HG02852 (cell line): ENCODE measurements at regions not wholly inside any gene's neighbourhood (a gene's known extent, or its start where the extent isn't known, plus 50 kb on each side); places are given as distances from the start of the nearest gene placed in this dataset.
"Not testable (repeated sequence)": the region's sequence is repeated elsewhere in the genome, so short reads cannot be mapped to it uniquely, and the experiment has no call there.

Experiments
- ATAC-seq: cut with Tn5 transposase; IDR thresholded peaks from one replicate; pipeline ENCODE4 v1.9.1; 2021; ENCODE audit warnings: mild to moderate bottlenecking, moderate library complexity; ENCODE audit not compliant: unreplicated experiment

DNA sequence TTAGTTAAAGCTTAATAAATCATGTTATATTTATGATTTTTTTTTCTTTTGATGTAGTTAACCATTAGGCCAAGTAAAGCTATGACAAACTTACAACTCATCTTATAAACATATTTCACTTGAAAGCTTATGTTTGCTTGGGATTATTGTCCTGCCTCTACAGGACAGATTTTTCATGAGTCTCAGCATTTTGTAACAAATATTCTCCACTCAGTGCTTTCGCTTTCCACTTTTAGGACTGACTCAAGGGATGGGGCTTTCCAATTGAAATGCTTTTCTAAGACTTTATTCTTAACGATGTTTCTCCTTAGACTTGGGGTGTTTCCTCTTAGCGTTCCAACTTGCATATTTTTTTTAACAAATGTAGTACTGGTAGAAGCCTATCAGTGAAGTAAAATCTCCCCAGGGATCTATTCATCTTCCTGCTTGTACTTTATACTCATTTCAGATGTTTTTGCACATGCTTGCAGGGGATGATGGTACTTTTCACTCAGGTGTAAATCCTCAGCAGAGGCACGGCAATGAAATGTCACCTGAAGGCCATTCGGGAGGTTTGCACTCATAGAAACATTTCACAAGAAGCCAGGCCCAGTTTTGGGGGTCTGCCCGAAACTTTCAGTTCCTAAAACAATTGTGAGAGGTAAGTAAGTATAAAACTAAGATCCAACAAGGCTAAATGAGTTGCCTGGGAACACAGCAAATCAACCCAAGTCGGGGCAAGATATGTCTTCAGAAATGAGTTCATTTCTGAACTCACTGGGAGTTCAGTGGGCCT lies 298.1 kb upstream of the FOXQ1 start:
- no peak for ATAC-seq

DNA sequence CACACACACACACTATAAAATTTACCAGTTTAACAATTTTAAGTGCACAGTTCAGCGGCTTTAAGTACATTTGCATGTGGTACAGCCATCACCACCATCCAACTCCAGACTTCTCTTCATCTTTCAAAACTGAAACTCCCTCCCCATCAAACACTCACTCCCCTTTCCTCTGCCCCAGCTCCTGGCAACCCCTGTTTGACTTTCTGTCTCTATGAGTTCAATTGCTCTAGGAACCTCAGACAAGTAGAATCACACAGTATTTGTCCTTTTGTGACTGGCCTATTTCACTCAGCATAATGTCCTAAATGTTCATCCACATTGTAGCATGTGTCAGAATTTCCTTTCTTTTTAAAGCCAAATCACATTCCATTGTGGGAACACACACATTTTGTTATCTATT lies 302.8 kb upstream of the FOXQ1 start:
- no peak for ATAC-seq

DNA sequence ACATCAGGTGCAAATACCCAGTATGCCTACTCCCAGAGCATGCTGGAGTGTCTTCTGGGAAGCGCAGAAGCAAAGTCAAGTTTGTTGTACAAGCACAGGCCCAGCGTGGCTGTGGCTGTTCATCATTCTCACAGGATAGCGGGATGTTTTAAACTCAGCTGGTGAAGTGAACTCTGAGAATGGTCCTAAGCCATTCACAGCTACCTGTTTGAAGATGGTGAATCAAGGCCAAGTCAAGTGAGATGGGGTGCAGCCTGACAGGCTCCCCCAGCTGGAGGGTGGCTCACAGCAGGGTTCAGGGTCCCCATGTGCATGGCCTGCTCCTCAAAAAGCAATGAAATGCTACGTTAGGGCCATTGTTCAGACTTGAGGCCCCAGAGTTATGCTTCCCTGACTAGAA lies 304.7 kb upstream of the FOXQ1 start:
- ATAC-seq = no peak

DNA sequence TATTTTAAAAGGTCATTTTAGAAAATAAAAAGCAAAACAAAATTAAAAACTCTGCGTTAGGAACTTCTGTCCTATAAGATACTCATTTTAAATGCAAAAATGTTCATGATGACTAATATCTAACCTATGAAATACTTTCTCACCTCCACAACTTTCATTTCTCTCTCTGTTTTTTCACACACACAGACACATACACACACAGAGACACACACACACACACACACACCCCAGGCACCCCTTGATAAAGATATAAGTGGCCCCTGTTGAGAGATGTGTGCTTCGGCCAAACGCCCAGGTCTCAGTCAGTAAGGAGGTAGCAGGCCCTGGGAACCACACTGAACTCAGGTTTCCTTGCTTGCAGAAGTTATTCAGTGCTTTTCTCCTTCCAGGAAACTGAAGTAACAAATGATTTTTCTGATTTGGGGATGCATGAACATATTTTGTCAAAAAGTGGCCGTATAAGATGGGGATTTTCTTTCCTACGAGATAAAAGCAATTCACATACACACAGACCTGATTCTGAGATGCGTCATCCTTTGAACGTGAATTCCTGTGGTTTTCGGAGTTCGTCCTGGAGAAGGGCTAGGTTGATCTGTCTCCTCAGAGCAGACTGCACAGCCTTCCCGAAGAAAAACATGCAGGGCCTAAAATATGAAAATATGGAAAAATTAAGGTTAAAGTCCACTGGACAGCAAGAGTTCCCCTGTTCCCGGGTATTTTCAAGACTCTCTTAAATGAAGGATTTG lies 306.8 kb upstream of the FOXQ1 start:
- ATAC-seq = no peak

DNA sequence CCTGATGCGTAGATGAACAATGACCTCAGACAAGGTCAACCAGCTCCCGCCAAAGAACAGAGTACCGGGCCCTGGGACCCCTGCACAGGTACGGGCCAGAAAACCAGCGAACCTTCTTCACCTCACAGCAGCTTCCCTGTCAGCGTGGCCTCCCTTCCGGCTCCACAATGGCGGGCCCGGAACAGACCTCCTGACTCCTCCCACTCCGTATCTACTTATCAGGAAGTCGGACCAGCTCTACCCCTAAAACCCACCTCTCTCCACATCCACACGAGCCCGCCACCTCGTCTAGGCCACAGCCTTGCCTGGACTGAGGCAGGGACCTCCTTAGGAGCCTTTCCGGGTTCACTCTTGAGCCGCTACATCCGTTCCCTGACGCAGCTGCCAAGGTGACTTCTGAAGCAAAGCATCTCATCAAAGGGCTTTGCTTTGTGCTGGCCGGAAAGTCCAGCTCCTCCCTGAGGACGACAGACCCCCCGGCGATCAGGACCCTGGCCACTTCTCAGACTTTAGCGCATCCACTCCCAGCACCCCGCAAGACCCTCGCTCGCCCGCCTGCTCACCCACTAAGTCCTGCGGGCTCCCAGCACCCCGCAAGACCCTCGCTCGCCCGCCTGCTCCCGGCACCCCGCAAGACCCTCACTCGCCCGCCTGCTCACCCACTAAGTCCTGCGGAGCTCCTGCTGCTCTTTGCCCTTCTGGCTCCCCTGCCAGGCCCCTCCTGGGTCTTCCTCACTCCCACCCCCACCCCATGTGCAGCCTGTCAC lies 308.3 kb upstream of the FOXQ1 start:
- no peak for ATAC-seq

DNA sequence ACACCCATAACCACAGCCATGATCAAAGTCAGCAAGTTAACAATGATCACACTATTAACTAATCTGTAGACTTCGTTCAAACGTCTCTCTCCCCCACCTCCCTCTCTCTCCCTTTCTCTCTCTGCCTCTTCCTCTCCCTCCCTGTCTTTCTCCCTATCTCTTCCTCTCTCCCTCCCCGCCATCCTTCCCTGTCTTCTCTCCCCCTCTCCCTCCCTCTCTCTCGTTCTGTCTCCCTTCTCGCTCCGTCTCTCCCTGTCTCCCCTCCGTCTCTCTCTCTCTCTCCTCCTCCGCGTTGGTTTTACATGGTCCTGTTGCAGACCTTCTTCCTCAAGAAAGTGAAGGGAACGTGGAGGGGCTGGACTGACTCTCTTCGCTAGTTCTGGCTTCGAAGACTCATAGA lies 308.9 kb upstream of the FOXQ1 start:
- ATAC-seq = no peak

DNA sequence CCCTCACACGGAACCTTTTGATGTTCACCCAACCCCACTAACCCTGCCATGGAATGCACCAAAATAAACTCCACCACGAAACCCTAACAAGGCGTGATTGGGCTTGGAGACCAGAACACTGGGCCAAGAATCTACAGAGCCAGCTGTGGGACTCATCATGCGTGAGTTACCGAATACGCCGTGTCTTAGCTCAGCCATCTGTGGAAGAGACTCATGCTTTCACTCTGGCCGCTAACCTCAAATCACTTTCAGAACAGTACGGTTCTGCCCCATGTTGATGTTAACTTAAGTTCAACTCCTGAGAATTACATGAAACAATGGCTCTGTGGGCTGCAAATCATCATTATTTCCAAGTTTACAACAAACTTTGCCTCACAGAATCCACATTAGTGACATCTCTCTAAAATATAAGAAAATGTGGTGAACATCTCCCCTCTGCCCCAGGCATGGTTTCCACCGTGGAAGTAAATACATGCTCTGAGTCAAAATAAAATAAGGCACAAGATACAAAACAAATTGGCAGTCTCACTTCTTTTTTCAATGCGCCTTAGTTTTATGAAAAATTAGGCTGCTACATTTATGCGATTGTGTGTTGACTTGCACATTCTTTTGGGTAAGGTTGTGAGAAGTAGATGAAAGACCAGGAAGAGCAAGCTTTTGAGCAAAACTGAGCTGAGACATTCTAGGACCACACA lies 308.9 kb upstream of the EXOC2 start:
- ATAC-seq = peak; percentile 93

DNA sequence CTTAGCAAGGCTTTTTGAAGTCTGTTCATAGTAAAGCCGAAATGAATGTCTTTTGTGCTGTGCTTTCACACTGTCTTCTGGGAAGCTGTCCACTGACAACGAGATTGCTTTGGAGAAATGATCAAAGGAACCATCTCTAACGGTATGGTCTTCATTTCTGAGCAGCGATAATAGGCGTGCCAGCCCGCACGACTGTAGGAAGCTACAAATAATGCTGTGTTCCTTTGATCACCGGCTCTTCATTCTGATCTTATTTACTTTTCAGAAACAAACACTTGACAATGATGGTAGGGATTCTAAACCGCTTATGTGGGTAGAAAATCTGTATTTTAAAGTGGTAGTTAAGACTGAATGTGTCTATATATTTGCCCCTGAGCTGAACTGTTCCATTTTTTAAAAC lies 306.6 kb upstream of the EXOC2 start:
- no peak for ATAC-seq

DNA sequence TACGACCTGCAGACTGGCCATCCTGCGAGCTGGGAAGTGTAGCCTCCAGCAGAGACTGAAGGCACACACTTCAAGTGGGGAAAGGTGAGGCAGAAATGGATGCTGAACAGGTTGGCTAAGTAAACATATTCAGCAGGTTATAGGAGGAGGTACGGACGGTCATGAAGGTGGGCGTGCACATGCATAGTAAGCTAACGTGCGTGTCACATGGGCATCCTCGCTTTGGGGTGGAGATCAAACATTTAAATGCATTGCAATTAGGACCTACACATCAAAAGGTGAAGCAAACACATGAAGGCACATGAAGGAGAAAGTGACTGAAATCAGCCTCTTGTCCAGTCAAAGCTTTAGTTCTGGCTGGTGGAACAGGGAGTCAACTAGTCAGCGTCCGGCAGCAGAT lies 305.6 kb upstream of the EXOC2 start:
- no peak for ATAC-seq

DNA sequence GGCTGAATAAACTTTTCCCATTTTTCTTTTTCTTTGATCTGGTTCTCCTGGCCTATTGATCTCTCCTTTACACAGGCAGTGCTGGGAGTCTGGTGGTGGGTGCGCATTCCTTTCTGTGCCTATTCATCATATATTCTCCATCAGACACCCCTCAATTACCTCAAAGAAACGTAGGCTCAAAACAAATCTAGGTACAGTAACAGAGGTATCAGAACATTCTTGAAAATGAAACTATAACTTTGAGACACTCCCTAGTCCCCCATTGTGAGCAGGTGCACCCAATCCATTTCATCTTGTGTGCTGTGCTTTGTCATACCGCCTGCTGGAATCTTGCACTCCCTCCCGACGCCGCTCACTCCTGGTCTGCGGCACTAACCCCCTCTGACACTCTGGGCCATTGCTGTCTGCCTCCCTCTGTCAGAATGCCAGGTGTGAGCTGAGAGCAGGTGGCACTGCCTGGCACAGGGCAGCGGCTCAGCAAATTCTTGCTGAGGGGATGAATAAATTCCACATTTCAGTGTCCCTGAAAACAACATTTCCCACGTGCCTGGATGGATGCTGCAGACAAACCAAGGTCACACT lies 303.4 kb upstream of the EXOC2 start:
- no peak for ATAC-seq

DNA sequence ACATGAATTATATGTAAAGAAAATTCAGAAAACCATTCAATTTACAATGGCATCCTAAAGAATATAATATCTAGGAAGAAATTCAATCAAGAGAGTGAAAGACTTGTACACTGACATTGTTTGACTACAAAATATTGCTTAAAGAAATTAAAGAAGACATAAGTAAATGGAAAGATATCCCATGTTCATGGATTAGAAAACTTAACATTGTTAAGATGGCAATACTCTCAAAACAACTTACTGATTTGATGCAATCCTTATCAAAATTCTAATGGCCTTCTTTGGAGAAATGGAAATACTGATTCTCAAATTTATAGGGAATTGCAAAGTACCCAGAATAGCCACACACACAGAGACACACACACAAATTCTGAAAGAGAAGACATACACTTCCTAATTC lies 298.3 kb upstream of the EXOC2 start:
- ATAC-seq = no peak

DNA sequence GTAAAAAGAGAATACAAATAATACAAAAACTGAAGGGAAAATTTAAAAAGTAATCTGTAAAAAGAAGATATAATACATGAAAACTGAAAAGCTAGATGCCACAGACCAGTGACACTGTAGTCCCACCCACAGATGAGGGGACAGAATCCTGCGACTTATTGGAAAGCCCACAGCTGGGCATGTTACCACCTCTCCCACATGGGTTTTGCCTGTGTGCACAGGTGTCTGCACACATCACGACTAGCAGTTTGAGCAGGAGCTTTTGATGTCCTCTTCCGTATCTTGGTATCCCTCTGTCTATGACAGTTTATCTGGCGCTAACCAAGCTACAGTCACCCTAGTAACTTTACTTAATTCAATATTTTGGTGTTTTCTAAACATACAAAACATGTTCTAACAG lies 291.1 kb upstream of the EXOC2 start:
- no peak for ATAC-seq

DNA sequence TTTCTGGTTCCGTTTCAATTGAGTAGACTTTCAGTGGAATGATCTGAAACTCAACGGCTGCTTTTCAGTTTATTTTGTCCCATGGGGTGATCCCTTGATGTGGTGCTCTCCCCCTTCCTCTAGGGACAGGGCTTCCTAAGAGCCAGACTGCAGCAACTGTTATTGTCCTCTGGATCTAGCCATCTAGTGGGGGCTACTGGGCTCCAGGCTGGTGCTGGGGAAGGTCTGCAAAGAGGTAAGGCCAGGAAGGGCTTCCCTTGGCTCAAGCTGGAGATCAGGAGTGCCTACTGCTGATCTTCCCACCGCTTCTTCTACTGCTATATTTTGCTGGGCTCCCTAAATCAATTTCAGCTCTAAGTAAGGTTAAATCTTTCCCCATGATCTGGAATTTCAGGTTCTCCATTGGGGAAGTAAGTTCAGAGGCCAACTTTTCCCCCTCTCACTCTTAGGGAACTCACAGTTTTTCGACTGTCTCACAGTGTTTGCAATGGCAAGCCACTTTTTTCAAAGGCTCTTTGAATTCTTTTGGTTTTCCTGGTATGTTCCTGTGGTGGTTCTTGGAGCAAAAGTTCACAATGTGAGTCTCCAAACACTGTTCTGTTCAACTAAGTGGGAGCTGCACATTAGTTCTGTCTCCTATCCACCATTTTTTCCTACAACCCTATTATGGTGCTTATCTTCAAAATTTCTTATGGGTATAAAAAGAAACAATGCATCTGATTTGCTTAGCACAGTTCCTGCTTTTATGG lies 286.2 kb upstream of the EXOC2 start:
- no peak for ATAC-seq

DNA sequence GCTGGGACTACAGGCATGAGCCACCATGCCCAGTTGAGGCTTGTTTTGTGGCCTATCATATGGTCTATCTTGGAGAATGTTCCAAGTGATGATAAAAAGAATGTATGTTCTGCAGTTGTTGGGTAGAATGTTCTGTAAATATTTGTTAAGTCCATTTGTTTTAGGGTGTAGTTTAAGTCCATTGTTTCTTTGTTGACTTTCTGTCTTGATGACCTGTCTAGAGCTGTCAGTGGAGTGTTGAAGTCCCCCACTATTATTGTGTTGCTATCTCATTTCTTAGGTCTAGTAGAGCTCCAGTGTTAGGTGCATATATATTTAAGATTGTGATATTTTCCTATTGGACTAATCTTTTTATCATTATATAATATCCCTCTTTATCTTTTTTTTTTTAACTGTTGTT lies 284.3 kb upstream of the EXOC2 start:
- not testable (repeated sequence) for ATAC-seq

DNA sequence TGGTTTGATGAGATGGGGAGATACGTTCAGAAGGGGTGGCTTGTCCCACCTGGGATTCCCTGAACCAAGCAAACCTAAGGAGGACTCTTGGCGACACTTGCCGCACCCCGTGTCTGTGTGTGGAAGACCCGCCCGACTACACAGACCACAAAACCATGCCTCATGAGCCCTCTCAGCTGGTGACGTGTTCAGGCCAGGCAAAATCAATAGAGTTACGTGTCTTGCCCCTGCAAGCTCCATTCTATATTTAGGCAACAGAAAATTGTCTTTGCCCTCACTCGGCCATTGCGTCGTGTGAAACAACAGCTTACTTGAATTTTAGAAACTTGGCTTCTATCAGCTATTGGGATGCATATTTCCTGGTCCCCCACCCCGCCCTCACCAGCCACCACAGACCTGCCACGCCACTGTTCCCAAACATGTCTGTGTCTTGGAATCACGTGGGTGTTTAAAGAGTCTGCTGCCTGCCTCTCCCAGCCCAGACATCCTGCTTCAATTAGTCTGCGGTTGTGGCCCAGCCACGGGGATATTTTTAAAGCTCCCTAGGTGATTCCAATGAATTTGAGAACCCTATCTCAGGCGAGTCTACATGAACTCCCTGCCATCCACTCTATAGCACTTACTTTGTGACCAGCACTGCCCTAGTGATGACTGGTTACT lies 279.2 kb upstream of the EXOC2 start:
- ATAC-seq = no peak

DNA sequence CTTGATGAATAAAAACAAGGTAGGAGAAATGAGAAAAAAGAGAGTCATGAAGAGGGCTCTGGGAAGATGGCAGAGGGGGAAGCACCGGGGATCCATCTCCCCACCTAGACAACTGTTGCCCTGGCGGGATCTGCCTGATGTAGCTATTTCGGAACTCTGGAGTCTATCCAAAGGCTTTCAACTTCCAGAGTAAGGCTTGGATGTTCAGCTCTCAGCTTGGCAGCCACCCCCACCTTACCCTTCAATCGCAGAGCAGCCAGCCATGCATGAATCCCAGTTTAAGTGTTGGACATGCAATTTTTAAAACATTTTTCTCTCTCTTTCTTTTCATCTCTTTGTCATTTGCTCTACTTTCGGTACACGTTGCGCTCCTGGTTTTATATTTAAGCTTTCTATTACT lies 275.9 kb upstream of the EXOC2 start:
- no peak for ATAC-seq

DNA sequence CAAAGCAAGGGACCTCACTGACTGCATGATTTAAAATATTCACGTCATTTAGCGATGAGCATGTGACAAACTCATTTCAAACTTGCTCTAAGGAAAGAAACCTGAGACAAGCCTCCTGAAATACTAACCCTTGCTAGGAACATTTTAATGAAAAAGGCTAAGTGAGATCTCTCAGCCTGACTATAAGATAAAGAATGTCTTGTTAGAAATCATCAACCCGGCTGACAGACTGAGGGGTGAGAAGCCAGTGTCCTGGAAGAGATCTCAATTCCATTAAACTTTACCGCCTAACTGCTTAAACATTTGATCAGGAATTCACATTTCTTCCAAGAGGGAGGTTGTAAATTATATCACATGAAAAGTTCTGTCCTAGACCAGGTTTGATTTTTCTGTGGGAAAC lies 274.8 kb upstream of the EXOC2 start:
- no peak for ATAC-seq

DNA sequence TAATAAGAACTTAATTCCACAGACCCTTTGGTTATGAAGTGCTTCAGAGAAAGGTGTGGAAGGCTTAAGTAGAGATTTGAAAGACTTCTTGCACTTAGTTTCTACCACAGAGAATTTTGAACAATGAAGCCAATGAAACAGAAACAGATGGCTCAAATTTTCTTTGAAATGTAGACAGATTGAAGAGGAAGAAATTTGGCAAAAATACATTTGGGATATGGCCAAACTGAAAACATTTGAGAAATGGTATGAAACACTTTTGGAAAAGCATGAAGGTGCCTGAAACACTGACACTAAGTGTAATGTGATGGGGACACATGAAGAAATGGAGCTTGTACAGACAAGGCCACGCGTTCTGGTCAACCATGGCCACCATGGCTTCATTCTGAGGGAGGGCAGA lies 272.4 kb upstream of the EXOC2 start:
- ATAC-seq = no peak

DNA sequence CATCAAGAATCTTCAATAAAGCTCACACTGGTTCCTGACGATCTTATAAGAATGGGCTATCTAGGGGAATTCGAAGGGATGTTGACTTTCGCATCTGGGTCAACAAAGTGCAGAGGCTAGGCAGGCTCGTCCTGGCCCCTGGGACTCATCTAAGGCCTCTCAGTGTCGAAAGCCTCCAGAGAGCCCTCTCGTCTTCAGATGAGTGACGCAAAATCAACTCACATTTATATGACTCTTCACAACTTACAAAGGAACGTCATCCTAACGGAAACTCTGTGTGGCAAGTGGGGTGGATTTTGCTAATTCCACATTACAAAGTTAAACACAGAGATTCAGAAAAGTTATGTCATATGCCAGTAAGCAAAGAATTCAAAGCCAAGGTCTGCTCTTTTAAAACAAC lies 270.5 kb upstream of the EXOC2 start:
- ATAC-seq = no peak
